ENCODE measurements at regions not wholly inside any gene's neighbourhood (a gene's known extent, or its start where the extent isn't known, plus 50 kb on each side); places are given as distances from the start of the nearest gene placed in this dataset.

GRCh38 chr19:32195706-32196610 lies 149.5 kb upstream of the ZNF507 start:
- peak; percentile 57 for DNase-seq (ENCODE audit: low spot score)

- DNase-seq (ENCODE audit: low spot score), result peak; percentile 68
These were observed 148.6 kb upstream of the ZNF507 start for GRCh38 chr19:32196690-32197420.

DNA sequence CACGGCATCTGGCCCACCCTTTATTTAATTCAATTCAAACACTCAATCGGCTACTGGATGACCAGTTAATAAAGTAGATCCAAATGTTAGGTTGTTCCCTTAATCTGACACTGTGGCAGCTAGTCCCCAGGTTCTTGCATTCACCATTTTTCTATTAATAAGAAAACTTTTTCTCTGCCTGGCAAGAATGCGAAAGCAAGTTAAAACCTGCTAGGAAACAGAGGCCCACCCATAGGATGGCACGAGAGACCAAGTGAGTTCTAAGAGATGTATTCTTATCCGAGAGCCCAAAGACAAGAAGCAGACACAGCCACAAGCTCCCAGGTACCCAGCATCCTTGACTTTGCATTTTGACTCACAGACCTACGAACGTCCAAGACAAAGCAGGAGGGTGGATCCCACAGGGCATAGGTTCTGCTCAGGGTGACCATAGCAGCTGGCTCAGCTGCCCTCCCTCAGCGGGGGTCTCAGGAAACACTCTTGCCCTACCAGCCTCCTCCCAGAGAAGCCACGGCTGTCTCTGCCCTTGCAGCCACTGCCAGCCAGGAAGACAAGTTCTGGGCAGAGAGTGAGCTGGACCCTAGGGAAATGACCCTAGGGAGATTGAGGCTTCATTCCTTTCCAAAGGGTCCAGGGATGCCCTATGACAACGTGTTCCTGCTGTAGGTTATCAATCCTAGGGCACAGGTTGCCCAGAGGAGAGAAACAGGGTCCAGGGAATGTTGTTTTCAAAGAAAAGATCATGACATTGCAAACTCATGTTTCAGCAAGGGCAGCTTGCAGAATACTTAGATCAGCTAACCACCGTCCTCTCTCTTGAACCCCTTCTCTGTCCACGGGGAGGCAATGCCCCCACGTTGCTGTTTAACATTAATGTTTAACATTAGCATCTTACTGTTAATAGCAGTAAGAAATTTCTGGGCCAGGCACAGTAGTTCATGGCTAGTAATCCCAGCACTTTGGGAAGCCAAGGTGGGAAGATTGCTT lies 147.2 kb upstream of the ZNF507 start:
- peak; percentile 78 for DNase-seq (ENCODE audit: low spot score)

GRCh38 chr19:32199501-32200040 lies 145.8 kb upstream of the ZNF507 start:
- peak; percentile 64 for DNase-seq (ENCODE audit: low spot score)

GRCh38 chr19:32200312-32201038 lies 144.9 kb upstream of the ZNF507 start:
- peak; percentile 74 for DNase-seq (ENCODE audit: low spot score)

DNA sequence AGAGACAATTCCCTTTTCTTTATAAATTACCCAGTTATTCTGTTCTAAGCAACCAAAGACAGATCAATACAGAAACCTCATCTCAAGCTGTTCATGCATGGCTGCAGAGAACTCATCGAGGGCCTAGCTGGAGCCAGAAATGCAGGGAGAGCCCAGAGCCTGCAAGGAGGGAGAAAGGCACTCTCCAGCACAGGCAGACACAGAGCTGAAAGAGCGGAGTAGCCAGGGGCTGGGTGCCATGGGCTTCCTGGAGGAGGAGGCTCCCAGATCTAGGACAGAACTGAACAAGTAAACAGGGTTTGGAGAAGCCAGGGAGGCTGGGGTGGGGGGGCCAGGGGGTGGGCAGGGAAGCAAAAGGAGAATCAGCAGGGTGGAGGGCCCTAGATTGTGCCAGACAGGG lies 144.2 kb upstream of the ZNF507 start:
- peak; percentile 33 for DNase-seq (ENCODE audit: low spot score)

DNA sequence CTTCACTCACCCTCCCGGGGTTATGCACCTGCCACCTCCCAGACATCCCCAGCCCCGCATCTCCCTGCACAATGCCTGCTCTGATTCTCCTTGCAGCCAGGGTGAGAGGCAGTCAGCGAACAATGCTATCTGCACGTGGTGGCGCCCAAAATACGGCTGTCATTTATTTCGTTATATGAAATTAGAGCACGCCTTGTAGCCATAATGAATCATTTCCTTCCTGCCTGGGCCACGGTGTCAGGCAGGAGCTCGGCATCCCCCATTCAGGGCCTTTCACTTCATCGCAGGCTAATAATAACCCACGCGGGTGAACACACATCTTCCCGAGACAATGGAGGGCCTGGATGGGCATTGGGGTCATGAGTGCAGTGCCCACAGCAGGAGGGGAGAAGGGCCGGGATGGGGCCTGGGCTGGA lies 143.8 kb upstream of the ZNF507 start:
- peak; percentile 49 for DNase-seq (ENCODE audit: low spot score)

DNA sequence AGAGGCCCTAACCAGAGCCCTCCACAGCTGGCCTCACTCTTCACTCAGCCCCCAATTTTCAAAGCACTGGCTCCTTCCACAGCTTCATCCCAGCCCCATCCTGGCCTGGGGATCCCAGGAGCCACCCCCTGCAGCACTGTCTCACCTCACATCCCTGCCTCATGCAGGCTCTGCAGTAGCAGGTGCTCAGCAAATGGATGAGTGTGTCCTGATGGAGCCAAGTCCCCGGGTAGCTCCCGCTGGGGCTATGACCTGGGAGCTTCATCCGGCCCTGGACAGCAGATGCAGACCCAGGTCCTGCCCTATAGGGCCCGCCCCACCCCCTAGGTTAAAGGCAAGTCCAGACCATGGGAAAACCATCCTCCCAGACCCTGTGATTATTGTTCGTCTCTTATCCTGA lies 143.2 kb upstream of the ZNF507 start:
- peak; percentile 81 for DNase-seq (ENCODE audit: low spot score)

DNA sequence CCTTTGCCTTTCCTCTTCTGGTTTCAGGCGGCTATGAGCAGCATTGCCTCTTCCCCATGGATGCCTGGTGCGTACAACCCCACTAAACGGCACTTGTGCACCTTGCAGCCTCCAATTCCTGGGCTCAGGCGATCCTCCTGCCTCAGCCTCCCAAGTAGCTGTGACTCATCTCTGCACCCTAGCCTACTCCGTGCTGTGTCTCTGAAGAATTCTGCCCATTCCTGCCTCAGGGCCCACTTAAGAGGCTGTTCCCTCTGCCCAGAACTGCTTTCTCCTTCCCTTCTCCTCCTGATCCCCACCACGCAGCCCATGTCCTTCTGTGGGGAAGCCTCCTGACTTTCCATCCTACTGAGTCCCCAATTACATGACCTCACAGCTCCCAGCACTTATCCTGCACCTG lies 142.2 kb upstream of the ZNF507 start:
- DNase-seq (ENCODE audit: low spot score), result peak; percentile 59

- DNase-seq (ENCODE audit: low spot score), result no peak
These were observed 139.3 kb upstream of the ZNF507 start for GRCh38 chr19:32206065-32206464.

DNA sequence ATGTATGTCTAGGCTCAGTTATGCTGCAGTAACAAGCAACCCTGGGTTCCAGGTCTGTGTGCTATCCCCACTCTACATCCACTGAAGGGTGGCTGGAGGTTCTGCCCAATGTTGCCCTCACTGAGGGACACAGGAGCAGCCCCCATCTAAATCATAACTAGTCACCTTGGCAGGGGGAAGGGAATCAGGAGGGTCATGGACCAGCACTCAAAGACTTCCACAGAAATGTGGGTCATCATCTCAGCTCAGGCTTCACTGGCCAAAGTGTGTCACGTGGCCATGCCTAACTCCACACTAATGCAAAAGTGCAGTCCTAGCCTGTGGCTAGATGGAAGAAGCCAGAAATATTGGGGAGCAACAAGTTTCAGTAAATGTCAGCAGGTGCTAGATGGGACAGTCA lies 137.3 kb upstream of the ZNF507 start:
- peak; percentile 41 for DNase-seq (ENCODE audit: low spot score)

DNA sequence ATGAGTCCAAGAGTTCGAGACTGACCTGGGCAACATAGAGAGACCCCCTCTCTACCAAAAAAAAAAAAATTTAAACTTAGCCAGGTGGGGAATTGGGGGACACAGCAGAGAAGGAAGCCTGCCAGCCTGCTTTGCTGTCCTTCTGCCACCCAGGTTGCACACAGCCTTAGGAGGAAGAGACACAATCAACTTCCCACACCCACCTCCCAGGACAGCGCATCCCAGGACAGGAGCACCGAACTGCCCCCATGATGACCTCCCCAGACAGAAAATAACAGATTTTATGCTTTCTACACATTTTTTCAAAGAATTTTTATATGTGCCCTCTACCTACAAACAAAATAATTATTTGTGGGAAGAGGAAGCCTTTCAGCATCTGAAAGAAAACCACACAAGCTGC lies 126.0 kb upstream of the ZNF507 start:
- no peak for DNase-seq (ENCODE audit: low spot score)

- DNase-seq (ENCODE audit: low spot score), result no peak
These were observed 125.4 kb upstream of the ZNF507 start for GRCh38 chr19:32219881-32220472.

GRCh38 chr19:32220951-32221350 lies 124.5 kb upstream of the ZNF507 start:
- no peak for DNase-seq (ENCODE audit: low spot score)

DNA sequence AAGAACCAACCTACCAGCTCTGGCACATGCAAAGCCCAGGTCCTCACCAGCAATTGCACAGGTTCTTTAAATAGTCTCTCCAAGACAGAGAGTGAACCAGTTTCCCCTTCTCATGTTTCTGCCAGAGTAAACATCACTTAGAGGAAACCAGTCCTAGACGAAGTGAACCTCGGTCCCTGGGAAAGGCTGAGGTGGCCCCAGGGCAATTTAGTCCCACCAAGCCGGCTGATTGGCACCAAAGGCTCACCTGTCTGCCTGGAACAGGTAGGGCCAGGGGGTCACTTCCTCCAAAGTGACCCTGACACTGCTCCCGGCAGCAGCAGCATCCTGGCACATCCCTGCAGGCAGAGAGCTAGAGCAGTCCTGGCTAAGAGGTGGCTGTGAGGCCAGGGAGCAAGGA lies 122.9 kb upstream of the ZNF507 start:
- no peak for DNase-seq (ENCODE audit: low spot score)

DNA sequence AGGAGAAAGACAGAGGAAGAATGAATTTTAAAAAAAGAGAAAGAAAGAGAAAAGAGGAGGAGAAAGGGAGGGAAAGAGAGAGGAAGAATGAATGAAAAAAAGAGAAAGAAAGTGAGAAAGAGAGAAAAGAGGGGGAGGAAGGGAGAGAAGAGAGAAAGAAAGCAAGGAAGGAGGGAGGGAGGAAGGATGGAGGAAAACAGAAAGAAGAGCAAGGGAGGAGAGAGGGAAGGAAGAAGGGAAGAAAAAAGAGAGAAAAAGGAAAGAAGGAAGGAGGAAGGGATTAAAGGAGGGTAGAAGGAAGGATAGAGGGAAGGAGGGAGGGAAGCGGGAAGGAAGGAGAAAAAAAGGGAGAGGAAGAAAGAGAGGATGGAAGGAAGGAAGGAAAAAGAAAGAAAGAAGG lies 122.3 kb upstream of the ZNF507 start:
- no peak for DNase-seq (ENCODE audit: low spot score)

DNA sequence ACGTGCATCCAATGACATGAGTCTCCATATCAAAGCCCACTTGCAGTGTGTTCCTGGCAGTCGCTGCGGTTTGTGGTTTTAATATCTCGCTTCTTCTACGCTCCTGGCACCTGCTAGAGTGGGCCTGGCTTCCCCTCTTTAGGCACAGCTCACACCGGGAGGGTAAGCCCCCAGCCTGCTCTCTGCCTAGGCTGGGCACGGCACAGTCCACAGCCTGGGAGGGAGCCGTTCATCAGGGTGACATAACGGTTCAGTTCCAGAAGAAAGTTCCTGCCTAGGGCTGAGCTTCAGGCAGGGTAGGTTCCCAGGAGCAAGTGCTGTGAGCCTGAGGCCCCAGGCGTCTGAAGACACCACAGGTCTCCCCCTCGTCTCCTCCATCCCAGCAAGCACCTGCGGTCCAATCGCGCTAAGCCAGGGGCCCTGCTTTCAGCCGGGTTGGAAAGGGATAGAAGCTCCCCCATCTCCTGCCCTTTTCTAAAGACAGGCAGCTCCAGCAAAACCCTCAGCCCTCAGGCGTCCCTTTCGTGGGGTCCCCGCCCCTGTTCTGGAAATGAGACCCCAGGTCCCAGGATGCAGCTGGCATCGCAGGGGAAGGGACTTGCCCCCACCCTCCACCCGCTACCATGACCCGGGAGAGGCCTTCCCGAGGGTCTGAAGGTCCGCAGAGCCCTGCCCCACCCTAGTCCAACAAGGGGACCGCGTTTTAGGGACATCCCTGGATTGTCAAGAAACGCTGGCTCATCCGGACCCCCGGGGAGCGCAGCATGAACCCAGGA lies 121.6 kb upstream of the ZNF507 start:
- peak; percentile 64 for DNase-seq (ENCODE audit: low spot score)

GRCh38 chr19:32224371-32225244 lies 120.8 kb upstream of the ZNF507 start:
- DNase-seq (ENCODE audit: low spot score), result peak; percentile 91

Data from mesenteric fat pad (tissue), 1 donor.